ENCODE measurements at regions not wholly inside any gene's neighbourhood (a gene's known extent, or its start where the extent isn't known, plus 50 kb on each side); places are given as distances from the start of the nearest gene placed in this dataset.

DNA sequence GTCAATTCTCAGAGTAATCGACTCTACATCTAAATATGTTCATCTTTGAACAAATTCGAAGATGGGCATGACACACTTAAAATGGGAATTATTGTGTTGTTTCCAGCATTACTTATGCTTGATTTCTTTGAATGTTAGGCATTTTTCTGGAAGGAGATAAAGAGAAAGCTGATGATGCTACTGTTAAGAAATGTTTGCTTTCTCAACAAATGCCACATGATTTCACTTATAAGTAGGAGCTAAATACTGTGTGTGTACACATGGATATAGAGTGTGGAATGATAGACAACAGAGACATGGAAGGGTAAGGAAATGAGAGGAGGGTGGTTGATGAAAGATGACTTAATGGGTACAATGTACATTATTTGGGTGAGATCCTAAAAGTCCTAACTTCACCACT, 400.9 kb downstream of the TBL1XR1 start:
- Mint-ChIP-seq H3K4me3 (no peak overlapping the region), H3K4me1 (ENCODE audit: low read depth) (no peaks in the 10 kb centered on the region), H3K36me3 (ENCODE audit: low read depth) (no peaks in the 10 kb centered on the region), H3K9me3 (no peaks in the 10 kb centered on the region), H3K27me3 (ENCODE audit: insufficient read depth) (no peaks in the 10 kb centered on the region), H3K27ac (no peak overlapping the region)
- no peak for DNase-seq (ENCODE audit: low spot score)
- intact Hi-C loops (cut with micrococcal nuclease): no loop called here

GRCh38 chr3:176795891-176796290, 401.4 kb downstream of the TBL1XR1 start:
- Mint-ChIP-seq H3K27ac (no peak overlapping the region), H3K4me3 (no peak overlapping the region), H3K27me3 (ENCODE audit: insufficient read depth) (no peaks in the 10 kb centered on the region), H3K4me1 (ENCODE audit: low read depth) (no peaks in the 10 kb centered on the region), H3K36me3 (ENCODE audit: low read depth) (no peaks in the 10 kb centered on the region), H3K9me3 (no peaks in the 10 kb centered on the region)
- DNase-seq (ENCODE audit: low spot score): no peak
- intact Hi-C loops (cut with micrococcal nuclease): no loop called here

- Mint-ChIP-seq H3K9me3 (no peaks in the 10 kb centered on the region), H3K4me3 (no peak overlapping the region), H3K36me3 (ENCODE audit: low read depth) (no peaks in the 10 kb centered on the region), H3K27me3 (ENCODE audit: insufficient read depth) (no peaks in the 10 kb centered on the region), H3K27ac (no peak overlapping the region), H3K4me1 (ENCODE audit: low read depth) (no peaks in the 10 kb centered on the region)
- no peak for DNase-seq (ENCODE audit: low spot score)
- intact Hi-C loops (cut with micrococcal nuclease): no loop called here
Measured at GRCh38 chr3:176794406-176794805, 402.9 kb downstream of the TBL1XR1 start.

DNA sequence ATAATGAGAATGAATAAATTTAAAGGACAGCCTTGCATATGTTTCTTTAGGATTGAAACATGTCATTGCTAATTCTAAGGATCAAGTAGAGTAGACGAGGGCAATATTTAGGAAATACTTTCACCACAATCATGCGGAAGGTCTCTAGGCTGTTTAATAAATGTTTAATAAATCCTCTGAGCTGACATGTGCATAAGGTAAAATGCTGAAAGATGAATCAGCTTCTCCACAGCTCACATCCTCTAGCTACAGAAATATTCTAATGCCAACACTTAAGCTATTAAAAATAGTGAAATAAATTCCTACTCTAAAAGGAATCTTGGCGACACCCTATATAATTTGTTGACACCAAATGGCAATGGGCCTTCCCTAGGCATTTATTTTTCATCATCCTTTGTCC, 407.3 kb downstream of the TBL1XR1 start:
- H3K4me3 Mint-ChIP-seq: no peak overlapping the region
- H3K27me3 Mint-ChIP-seq (ENCODE audit: insufficient read depth): no peaks in the 10 kb centered on the region
- intact Hi-C loops (cut with micrococcal nuclease): no loop called here
- H3K4me1 Mint-ChIP-seq (ENCODE audit: low read depth): no peaks in the 10 kb centered on the region
- no peak for DNase-seq (ENCODE audit: low spot score)
- H3K9me3 Mint-ChIP-seq: no peaks in the 10 kb centered on the region
- no peak overlapping the region for H3K27ac Mint-ChIP-seq
- no peaks in the 10 kb centered on the region for H3K36me3 Mint-ChIP-seq (ENCODE audit: low read depth)

- intact Hi-C loops (cut with micrococcal nuclease): no loop called here
- Mint-ChIP-seq H3K9me3 (no peaks in the 10 kb centered on the region), H3K27me3 (ENCODE audit: insufficient read depth) (no peaks in the 10 kb centered on the region), H3K36me3 (ENCODE audit: low read depth) (no peaks in the 10 kb centered on the region), H3K4me3 (no peak overlapping the region), H3K4me1 (ENCODE audit: low read depth) (no peaks in the 10 kb centered on the region), H3K27ac (no peak overlapping the region)
- no peak for DNase-seq (ENCODE audit: low spot score)
Measured at GRCh38 chr3:176789281-176789705, 408.0 kb downstream of the TBL1XR1 start.

GRCh38 chr3:176787506-176787905, 409.8 kb downstream of the TBL1XR1 start:
- no peak for DNase-seq (ENCODE audit: low spot score)
- H3K27me3 Mint-ChIP-seq (ENCODE audit: insufficient read depth): no peaks in the 10 kb centered on the region
- intact Hi-C loops (cut with micrococcal nuclease): no loop called here
- no peak overlapping the region for H3K4me3 Mint-ChIP-seq
- H3K27ac Mint-ChIP-seq: no peak overlapping the region
- no peaks in the 10 kb centered on the region for H3K9me3 Mint-ChIP-seq
- H3K36me3 Mint-ChIP-seq (ENCODE audit: low read depth): no peaks in the 10 kb centered on the region
- no peaks in the 10 kb centered on the region for H3K4me1 Mint-ChIP-seq (ENCODE audit: low read depth)

- no peak overlapping the region for H3K4me3 Mint-ChIP-seq
- H3K27me3 Mint-ChIP-seq (ENCODE audit: insufficient read depth): no peaks in the 10 kb centered on the region
- intact Hi-C loops (cut with micrococcal nuclease): no loop called here
- no peak overlapping the region for H3K27ac Mint-ChIP-seq
- no peaks in the 10 kb centered on the region for H3K36me3 Mint-ChIP-seq (ENCODE audit: low read depth)
- no peak for DNase-seq (ENCODE audit: low spot score)
- no peaks in the 10 kb centered on the region for H3K4me1 Mint-ChIP-seq (ENCODE audit: low read depth)
- H3K9me3 Mint-ChIP-seq: no peaks in the 10 kb centered on the region
Measured at GRCh38 chr3:176785171-176785570, 412.1 kb downstream of the TBL1XR1 start.

GRCh38 chr3:176780766-176781165, 416.5 kb downstream of the TBL1XR1 start:
- intact Hi-C loops (cut with micrococcal nuclease): no loop called here
- H3K4me3 Mint-ChIP-seq: no peak overlapping the region

GRCh38 chr3:176776622-176777175, 420.6 kb downstream of the TBL1XR1 start:
- Mint-ChIP-seq H3K4me1 (ENCODE audit: low read depth) (no peaks in the 10 kb centered on the region), H3K27me3 (ENCODE audit: insufficient read depth) (no peaks in the 10 kb centered on the region), H3K27ac (no peak overlapping the region), H3K36me3 (ENCODE audit: low read depth) (no peaks in the 10 kb centered on the region), H3K4me3 (no peak overlapping the region), H3K9me3 (peaks cover 8% of the 10 kb centered on the region)
- intact Hi-C loops (cut with micrococcal nuclease): no loop called here
- no peak for DNase-seq (ENCODE audit: low spot score)

More at GRCh38 chr3:176780766-176781165, 416.5 kb downstream of the TBL1XR1 start:
- Mint-ChIP-seq H3K9me3 (no peaks in the 10 kb centered on the region), H3K4me1 (ENCODE audit: low read depth) (no peaks in the 10 kb centered on the region), H3K27ac (no peak overlapping the region), H3K36me3 (ENCODE audit: low read depth) (no peaks in the 10 kb centered on the region), H3K27me3 (ENCODE audit: insufficient read depth) (no peaks in the 10 kb centered on the region)
- DNase-seq (ENCODE audit: low spot score): no peak

GRCh38 chr3:176769547-176770190, 427.6 kb downstream of the TBL1XR1 start:
- Mint-ChIP-seq H3K4me1 (ENCODE audit: low read depth) (no peaks in the 10 kb centered on the region), H3K27ac (no peak overlapping the region), H3K27me3 (ENCODE audit: insufficient read depth) (no peaks in the 10 kb centered on the region), H3K36me3 (ENCODE audit: low read depth) (no peaks in the 10 kb centered on the region), H3K9me3 (peaks cover 8% of the 10 kb centered on the region), H3K4me3 (no peak overlapping the region)
- DNase-seq (ENCODE audit: low spot score): no peak
- intact Hi-C loops (cut with micrococcal nuclease): no loop called here

- H3K4me1 Mint-ChIP-seq (ENCODE audit: low read depth): no peaks in the 10 kb centered on the region
- no peaks in the 10 kb centered on the region for H3K36me3 Mint-ChIP-seq (ENCODE audit: low read depth)
- intact Hi-C loops (cut with micrococcal nuclease): no loop called here
- no peak for DNase-seq (ENCODE audit: low spot score)
- H3K9me3 Mint-ChIP-seq: no peaks in the 10 kb centered on the region
- H3K27ac Mint-ChIP-seq: no peak overlapping the region
- H3K27me3 Mint-ChIP-seq (ENCODE audit: insufficient read depth): no peaks in the 10 kb centered on the region
- H3K4me3 Mint-ChIP-seq: no peak overlapping the region
Measured at GRCh38 chr3:176767385-176767784, 429.9 kb downstream of the TBL1XR1 start.

DNA sequence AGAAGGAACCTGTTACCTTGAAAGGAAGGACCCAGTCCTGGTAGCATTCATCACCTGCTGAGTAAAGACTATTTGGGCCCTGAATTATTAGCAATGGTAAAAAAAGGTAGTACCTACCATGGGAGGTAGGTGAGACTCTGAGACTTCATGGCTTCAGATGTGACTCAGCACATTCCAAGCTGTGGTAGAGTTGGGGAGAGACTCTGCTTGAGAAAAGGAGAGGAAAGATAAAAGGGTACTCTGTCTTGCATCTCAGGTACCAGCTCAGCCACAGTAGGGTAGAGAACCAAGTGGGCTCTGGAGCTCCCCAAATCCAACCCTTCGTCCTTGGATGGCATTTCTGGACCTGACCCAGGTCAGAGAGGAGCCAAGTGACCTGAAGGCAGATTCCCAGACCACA, 430.4 kb downstream of the TBL1XR1 start:
- no peaks in the 10 kb centered on the region for H3K36me3 Mint-ChIP-seq (ENCODE audit: low read depth)
- H3K9me3 Mint-ChIP-seq: no peaks in the 10 kb centered on the region
- intact Hi-C loops (cut with micrococcal nuclease): no loop called here
- no peak for DNase-seq (ENCODE audit: low spot score)
- H3K27me3 Mint-ChIP-seq (ENCODE audit: insufficient read depth): no peaks in the 10 kb centered on the region
- H3K4me3 Mint-ChIP-seq: no peak overlapping the region
- no peak overlapping the region for H3K27ac Mint-ChIP-seq
- H3K4me1 Mint-ChIP-seq (ENCODE audit: low read depth): no peaks in the 10 kb centered on the region

DNA sequence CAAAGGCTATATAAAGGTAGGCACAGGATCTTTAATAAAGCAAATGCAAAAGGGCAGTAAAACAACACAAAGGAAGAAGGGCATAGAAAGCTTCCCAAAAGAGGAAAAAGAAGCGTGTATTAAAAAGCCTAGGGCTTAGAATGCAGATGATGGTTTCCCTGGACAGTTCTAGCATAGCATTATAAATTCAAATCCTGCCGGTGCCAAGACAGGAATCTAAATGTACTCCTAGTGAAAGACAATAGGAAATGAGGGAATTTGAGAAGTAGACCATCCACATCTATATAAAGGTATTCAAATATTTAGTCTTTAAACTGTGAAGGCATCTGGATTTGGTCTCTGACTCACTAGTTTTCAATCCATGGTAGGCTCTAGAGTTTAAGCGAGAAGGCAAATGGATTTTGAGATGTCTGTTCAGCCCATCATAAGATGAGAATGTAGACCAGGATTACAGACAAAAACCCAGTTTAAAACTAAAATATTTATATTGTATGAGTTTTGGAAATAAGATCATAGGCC, 431.8 kb downstream of the TBL1XR1 start:
- Mint-ChIP-seq H3K27me3 (ENCODE audit: insufficient read depth) (no peaks in the 10 kb centered on the region), H3K36me3 (ENCODE audit: low read depth) (no peaks in the 10 kb centered on the region), H3K9me3 (no peaks in the 10 kb centered on the region), H3K4me1 (ENCODE audit: low read depth) (no peaks in the 10 kb centered on the region), H3K4me3 (no peak overlapping the region), H3K27ac (no peak overlapping the region)
- intact Hi-C loops (cut with micrococcal nuclease): no loop called here
- no peak for DNase-seq (ENCODE audit: low spot score)

All from activated T-helper 1 cell treated with anti-CD3 and anti-CD28 coated beads, Interleukin-12 subunit alpha, Interleukin-12 subunit beta, Interleukin-2, Interleukin-4 antibody, amounts not matched to agents 30 ng/mL and 10 ng/mL and 1 ng/mL, durations not matched to agents 14 hours and 24 hours and 36 hours (primary cell).